A549 (cell line): ENCODE measurements at regions not wholly inside any gene's neighbourhood (a gene's known extent, or its start where the extent isn't known, plus 50 kb on each side); places are given as distances from the start of the nearest gene placed in this dataset.

Experiments
- ATAC-seq, 2 experiments: fragments of 200-7000 bp in 1 of 2; fragments of >200 bp in 1 of 2; cut with Nextera tagmentation in 1 of 2; cut with Tn5 transposase in 1 of 2; 3 replicates each; pipeline versions ENCODE4 v1.8.0 to v1.9.1; 2018 to 2020; ENCODE audit warnings: mild to moderate bottlenecking in 1 of 2, moderate library complexity in 1 of 2
- CTCF ChIA-PET: fragments of 300-600 bp; sonication (Branson Sonifier 250); formaldehyde crosslinking; extraction: SDS; loops from one replicate; lab custom pipeline; 2021; ENCODE audit warnings: antibody characterized with exemption, inconsistent platforms; lab: Yijun Ruan, JAX
- POLR2A ChIA-PET: fragments of 350-600 bp; formaldehyde crosslinking; extraction: SDS; loops from one replicate; lab custom pipeline; 2021; ENCODE audit warnings: antibody characterized with exemption, inconsistent platforms; lab: Yijun Ruan, JAX
- DNase-seq, 2 experiments: peaks; one replicate each; pipeline versions ENCODE4 v3.0.0 to v3.0.0-alpha.2; 2011 to 2016; ENCODE audit warnings: low read depth in 1 of 2, low spot score in 1 of 2
- FAIRE-seq: peaks from 2 replicates; lab custom pipeline; 2011; peaks lifted over from hg19 to GRCh38; lab: Jason Lieb, UNC
- H3K27ac ChIP-seq, 2 experiments: fragments of >200 bp; sonication (Bioruptor Twin); formaldehyde crosslinking; 3 replicates each; pipeline ENCODE4 v1.5.1; 2016 to 2017
- H3K4me1 ChIP-seq: fragments of >200 bp; sonication (Bioruptor Twin); formaldehyde crosslinking; 3 replicates; pipeline ENCODE4 v1.6.1; 2016
- H3K4me2 ChIP-seq: fragments of >200 bp; sonication (Bioruptor Twin); formaldehyde crosslinking; 3 replicates; pipeline ENCODE4 v1.6.1; 2016
- H3K4me3 ChIP-seq: fragments of >200 bp; sonication (Bioruptor Twin); formaldehyde crosslinking; 3 replicates; pipeline ENCODE4 v1.5.1; 2016
- H3K9me3 ChIP-seq: fragments of >200 bp; sonication (Bioruptor Twin); formaldehyde crosslinking; 3 replicates; pipeline ENCODE4 v1.6.1; 2016
- BCL3 ChIP-seq: fragments of >200 bp; sonication (Bioruptor Twin); formaldehyde crosslinking; IDR thresholded peaks from 3 replicates; pipeline ENCODE4 v1.6.1; 2016
- CBX8 ChIP-seq: fragments of 200-600 bp; sonication (generic); IDR thresholded peaks from 2 replicates; pipeline ENCODE4 v1.6.1; 2016
- CEBPB ChIP-seq, 2 experiments: fragments of >200 bp in 1 of 2; sonication (Bioruptor Twin) in 1 of 2; formaldehyde crosslinking in 1 of 2; IDR thresholded peaks; 2 replicates each; pipeline ENCODE4 v1.6.1; 2012 to 2016
- E2F6 ChIP-seq: IDR thresholded peaks from 2 replicates; pipeline ENCODE4 v1.6.1; 2012; ENCODE audit warnings: low read depth, borderline replicate concordance
- FOSB ChIP-seq: fragments of 250-450 bp; sonication (Bioruptor Pico); IDR thresholded peaks from 2 replicates; pipeline ENCODE4 v1.5.0; 2020; ENCODE audit warnings: mild to moderate bottlenecking, moderate library complexity
- FOSL2 ChIP-seq, 2 experiments: fragments of 450-650 bp in 1 of 2; fragments of >200 bp in 1 of 2; sonication (Bioruptor Twin) in 1 of 2; formaldehyde crosslinking; IDR thresholded peaks; 2 replicates each; pipeline versions ENCODE4 v1.5.0 to v1.6.1; 2016 to 2020; ENCODE audit warnings: mild to moderate bottlenecking in 1 of 2, moderate library complexity in 1 of 2
- FOXS1 ChIP-seq: fragments of 250-450 bp; sonication (Bioruptor Pico); IDR thresholded peaks from 2 replicates; pipeline ENCODE4 v1.5.0; 2020; ENCODE audit warnings: mild to moderate bottlenecking, moderate library complexity
- HEYL ChIP-seq: fragments of 250-450 bp; sonication (Bioruptor Pico); IDR thresholded peaks from 2 replicates; pipeline ENCODE4 v1.8.0; 2021; ENCODE audit warnings: mild to moderate bottlenecking, moderate library complexity
- HMGXB4 ChIP-seq: fragments of 250-450 bp; sonication (Bioruptor Pico); IDR thresholded peaks from 2 replicates; pipeline ENCODE4 v1.5.0; 2021; ENCODE audit warnings: mild to moderate bottlenecking, moderate library complexity, borderline replicate concordance
- HOXA7 ChIP-seq: fragments of 250-450 bp; sonication (Bioruptor Pico); IDR thresholded peaks from 2 replicates; pipeline ENCODE4 v1.5.0; 2020; ENCODE audit warnings: mild to moderate bottlenecking, moderate library complexity
- JUN ChIP-seq, 2 experiments: fragments of >200 bp; sonication (Bioruptor Twin); formaldehyde crosslinking; IDR thresholded peaks; 2 replicates in 1 of 2; 3 replicates in 1 of 2; pipeline ENCODE4 v1.6.1; 2016 to 2017
- KDM1A ChIP-seq: fragments of 200-600 bp; sonication (generic); IDR thresholded peaks from 2 replicates; pipeline ENCODE4 v1.6.1; 2016; ENCODE audit warnings: low read depth, mild to moderate bottlenecking
- KDM5A ChIP-seq: fragments of 200-600 bp; sonication (generic); IDR thresholded peaks from 2 replicates; pipeline ENCODE4 v1.6.1; 2016; ENCODE audit warnings: antibody characterized with exemption, mild to moderate bottlenecking
- MAFK ChIP-seq: fragments of 450-650 bp; IDR thresholded peaks from 2 replicates; pipeline ENCODE4 v1.6.1; 2014; ENCODE audit not compliant: partially characterized antibody
- MAX ChIP-seq: IDR thresholded peaks from 2 replicates; pipeline ENCODE4 v1.6.1; 2012
- MAZ ChIP-seq: fragments of 150-350 bp; IDR thresholded peaks from 2 replicates; pipeline ENCODE4 v1.6.1; 2014; ENCODE audit warnings: antibody characterized with exemption, low read depth, low read length, borderline replicate concordance
- NPAS2 ChIP-seq: fragments of 250-450 bp; sonication (Bioruptor Pico); IDR thresholded peaks from 2 replicates; pipeline ENCODE4 v1.8.0; 2022; ENCODE audit warnings: mild to moderate bottlenecking, moderate library complexity, borderline replicate concordance
- PHF8 ChIP-seq: fragments of 200-600 bp; sonication (generic); IDR thresholded peaks from 2 replicates; pipeline ENCODE4 v1.6.1; 2016; ENCODE audit warnings: low read depth, mild to moderate bottlenecking, antibody characterized with exemption, moderate library complexity, borderline replicate concordance
- POLR2AphosphoS2 ChIP-seq: conservative IDR thresholded peaks from 2 replicates; pipeline ENCODE4 v1.6.1; 2012; ENCODE audit warnings: low read length, improper control_type of control experiment, inconsistent platforms
- RAD21 ChIP-seq, 2 experiments: fragments of >200 bp in 1 of 2; sonication (Bioruptor Twin) in 1 of 2; formaldehyde crosslinking in 1 of 2; IDR thresholded peaks in 1 of 2; conservative IDR thresholded peaks in 1 of 2; 2 replicates in 1 of 2; 3 replicates in 1 of 2; pipeline ENCODE4 v1.6.1; 2012 to 2018; ENCODE audit warnings: inconsistent platforms in 1 of 2
- RCOR1 ChIP-seq: fragments of 150-350 bp; IDR thresholded peaks from 2 replicates; pipeline ENCODE4 v1.6.1; 2014; ENCODE audit warnings: antibody characterized with exemption, low read length, low read depth
- WGBS: methylation state at CpG from one replicate; pipeline ENCODE4 v1.1.6; 2017; ENCODE audit errors: missing lambda C conversion rate; 5-methylcytosine and 5-hydroxymethylcytosine counted together

- TF ChIP-seq BCL3 (no peak), HOXA7 (no peak), CEBPB (IDR thresholded peaks at IDR 0.05) (no peak), RCOR1 (no peak), PHF8 (no peak)
Measured at GRCh38 chr20:39188266-39188765, 226.2 kb downstream of the DHX35 start (continued).

- no peak for TF ChIP-seq HEYL (CRISPR knock-in tag)
- no peak for TF ChIP-seq FOSB (CRISPR knock-in tag)
- TF ChIP-seq KDM5A = no peak
- no peak for TF ChIP-seq KDM1A
- no peak for TF ChIP-seq FOSL2 (IDR thresholded peaks at IDR 0.05)
- no peak for TF ChIP-seq FOSL2 (CRISPR knock-in tag; IDR thresholded peaks at IDR 0.05)
- TF ChIP-seq MAZ = no peak
- no peak for TF ChIP-seq E2F6
- no peak for TF ChIP-seq HMGXB4 (CRISPR knock-in tag)
- no peak for TF ChIP-seq FOXS1 (CRISPR knock-in tag)
- no peak for TF ChIP-seq NPAS2
- TF ChIP-seq CBX8 = no peak
- no peak for TF ChIP-seq MAX
- no peak for TF ChIP-seq RAD21 (conservative IDR thresholded peaks at IDR 0.05 in 1 of 2, IDR thresholded peaks at IDR 0.05 in 1 of 2)
- TF ChIP-seq CEBPB (IDR thresholded peaks at IDR 0.05) = no peak
- no peak for TF ChIP-seq POLR2AphosphoS2
- TF ChIP-seq JUN (IDR thresholded peaks at IDR 0.05) = no peak
- POLR2A ChIA-PET = no interaction called here
- no peak for DNase-seq
- Histone ChIP-seq H3K4me3 (no peak overlapping the region), H3K4me2 (peak overlapping the region; percentile 11; the same call in 1 of the 3 replicates), H3K4me1 (peaks cover 3% of the 10 kb centered on the region; the same call in 1 of the 3 replicates), H3K9me3 (peaks cover 12% of the 10 kb centered on the region; the same call in 2 of the 3 replicates), H3K27ac (no peak overlapping the region)
- 2% methylated on average over 2 of the region's 2 CpGs for WGBS
- ATAC-seq = no peak
- no peak for FAIRE-seq
- CTCF ChIA-PET = no interaction called here
Measured at GRCh38 chr20:39181490-39181889, 219.3 kb downstream of the DHX35 start.

GRCh38 chr20:39176457-39176856 lies 214.3 kb downstream of the DHX35 start:
- peaks cover 3% of the 10 kb centered on the region; the same call in 1 of the 3 replicates for H3K4me1 ChIP-seq
- 28% methylated on average over 2 of the region's 2 CpGs for WGBS
- ATAC-seq = no peak
- TF ChIP-seq NPAS2 (no peak), MAFK (peak; percentile 66), HEYL (CRISPR knock-in tag) (no peak)
- TF ChIP-seq, all 56 proteins: peak for 1
- FAIRE-seq (no peak), DNase-seq (no peak)
- H3K4me2 ChIP-seq = no peak overlapping the region
- H3K9me3 ChIP-seq = no peaks in the 10 kb centered on the region
- POLR2A ChIA-PET = no interaction called here
- no peak overlapping the region for H3K27ac ChIP-seq
- H3K4me3 ChIP-seq = no peak overlapping the region
- CTCF ChIA-PET = no interaction called here
